Right lobe of liver (tissue), 6 donors: ENCODE measurements at regions not wholly inside any gene's neighbourhood (a gene's known extent, or its start where the extent isn't known, plus 50 kb on each side); places are given as distances from the start of the nearest gene placed in this dataset.

Source experiments
- ATAC-seq, 4 donors: fragments of 200-7000 bp; cut with Tn5 transposase; one replicate each; pipeline ENCODE4 v1.9.1; 2020; ENCODE audit warnings: mild to moderate bottlenecking in 4 of 4, moderate library complexity in 4 of 4
- DNase-seq, 3 donors: peaks; one replicate each; pipeline ENCODE4 v3.0.0-alpha.2; 2020
- H3K27ac ChIP-seq, 3 donors: fragments of 200-600 bp; one replicate each; pipeline ENCODE4 v1.8.0; 2022
- H3K27me3 ChIP-seq, 2 donors: fragments of 200-600 bp; one replicate each; pipeline ENCODE4 v1.8.0; 2022
- H3K36me3 ChIP-seq, 4 donors: fragments of 200-600 bp; sonication (generic) in 1 of 4; one replicate each; pipeline versions ENCODE4 v1.5.1 to v1.8.0; 2017 to 2022; ENCODE audit warnings: control low read depth in 1 of 4
- H3K4me1 ChIP-seq, 4 donors: fragments of 200-600 bp; sonication (generic) in 1 of 4; one replicate each; pipeline versions ENCODE4 v1.5.1 to v1.8.0; 2017 to 2022; ENCODE audit warnings: control low read depth in 1 of 4
- H3K4me3 ChIP-seq, 3 donors: fragments of 200-600 bp; one replicate each; pipeline ENCODE4 v1.8.0; 2022
- H3K9me3 ChIP-seq, 4 donors: fragments of 200-600 bp; sonication (generic) in 1 of 4; one replicate each; pipeline versions ENCODE4 v1.5.1 to v1.8.0; 2017 to 2022; ENCODE audit warnings: control low read depth in 1 of 4
- CTCF ChIP-seq, 4 donors: fragments of 200-600 bp in 3 of 4; fragments of 450-650 bp in 1 of 4; IDR thresholded peaks; one replicate each; pipeline versions ENCODE4 v1.5.1 to v1.8.0; 2016 to 2022; ENCODE audit warnings: antibody characterized with exemption in 4 of 4, mild to moderate bottlenecking in 2 of 4
- POLR2A ChIP-seq: fragments of 450-650 bp; IDR thresholded peaks from one replicate; pipeline ENCODE4 v1.6.1; 2017; ENCODE audit warnings: antibody characterized with exemption, mild to moderate bottlenecking
- WGBS: methylation state at CpG from one replicate; pipeline ENCODE4 v1.1.6; 2018; ENCODE audit warnings: low coverage, low lambda C conversion rate; ENCODE audit not compliant: insufficient coverage; ENCODE audit errors: missing lambda C conversion rate; 5-methylcytosine and 5-hydroxymethylcytosine counted together
- intact Hi-C, 2 donors: fragments of 100-400 bp; cut with DNase I; formaldehyde crosslinking; loops; one replicate each; pipeline versions ENCODE4 v1.11.2 to v1.14.1; 2022
- donor health status: DM: no; HTN: yes; CAD: no.
- donor health status: DM: no; HTN: no; CAD: no.
- donor health status: DM: no; HTN: no; CAD: no.
- donor health status: DM: no; HTN: yes; CAD: no.
- donor health status: DM: no; HTN: yes; CAD: no.

- DNase-seq (no peak), ATAC-seq (no peak)
- 93% methylated on average over 4 of the region's 7 CpGs for WGBS
- H3K9me3 ChIP-seq: no peaks in the 10 kb centered on the region
- peaks cover 0 to 5% (median 0%) of the 10 kb centered on the region in 4 donors for H3K4me1 ChIP-seq
- no peaks in the 10 kb centered on the region for H3K36me3 ChIP-seq
- H3K27ac ChIP-seq: no peak overlapping the region
- H3K27me3 ChIP-seq: no peaks in the 10 kb centered on the region
- TF ChIP-seq POLR2A (no peak), CTCF (IDR thresholded peaks at IDR 0.05) (no peak)
- no peak overlapping the region for H3K4me3 ChIP-seq
- intact Hi-C loops: no loop called here
Observed at GRCh38 chr2:44051593-44052347, 56.0 kb upstream of the LRPPRC start.

- WGBS: 80% methylated on average over 8 of the region's 8 CpGs
- no peaks in the 10 kb centered on the region for H3K36me3 ChIP-seq
- H3K4me1 ChIP-seq: peaks cover 0 to 13% (median 0%) of the 10 kb centered on the region in 4 donors
- no peak for ATAC-seq
- no peaks in the 10 kb centered on the region for H3K27me3 ChIP-seq
- no peaks in the 10 kb centered on the region for H3K9me3 ChIP-seq
- no peak overlapping the region for H3K27ac ChIP-seq
- no peak for DNase-seq
- intact Hi-C loops: no loop called here
- H3K4me3 ChIP-seq: no peak overlapping the region
- no peak for TF ChIP-seq CTCF (IDR thresholded peaks at IDR 0.05)
- TF ChIP-seq POLR2A: no peak
Observed at GRCh38 chr2:44052584-44052983, 56.8 kb upstream of the LRPPRC start.

- no peak for TF ChIP-seq CTCF (IDR thresholded peaks at IDR 0.05)
- no peak for TF ChIP-seq POLR2A
- Histone ChIP-seq H3K27ac (no peak overlapping the region), H3K27me3 (no peaks in the 10 kb centered on the region), H3K4me3 (no peak overlapping the region), H3K36me3 (no peaks in the 10 kb centered on the region), H3K4me1 (peaks cover 0 to 14% (median 0%) of the 10 kb centered on the region in 4 donors), H3K9me3 (no peaks in the 10 kb centered on the region)
- WGBS: 32% methylated on average over 2 of the region's 2 CpGs
- intact Hi-C loops: no loop called here
- ATAC-seq (peak in 3 of 4 donors; percentile 26 to 66 (median 54)), DNase-seq (no peak)
Observed at GRCh38 chr2:44053052-44053451, 57.3 kb upstream of the LRPPRC start.

GRCh38 chr2:44053456-44053855 is 57.7 kb upstream of the LRPPRC start:
- Histone ChIP-seq H3K9me3 (no peaks in the 10 kb centered on the region), H3K4me1 (peaks cover 0 to 14% (median 0%) of the 10 kb centered on the region in 4 donors), H3K27me3 (no peaks in the 10 kb centered on the region), H3K36me3 (no peaks in the 10 kb centered on the region), H3K27ac (no peak overlapping the region), H3K4me3 (no peak overlapping the region)
- intact Hi-C loops: no loop called here
- ATAC-seq (no peak), DNase-seq (no peak)
- TF ChIP-seq CTCF (IDR thresholded peaks at IDR 0.05) (no peak), POLR2A (no peak)
- WGBS: 90% methylated on average over 1 of the region's 4 CpGs
